ENCODE measurements at regions not wholly inside any gene's neighbourhood (a gene's known extent, or its start where the extent isn't known, plus 50 kb on each side); places are given as distances from the start of the nearest gene placed in this dataset.
"Not testable (repeated sequence)": the region's sequence is repeated elsewhere in the genome, so short reads cannot be mapped to it uniquely, and the experiment has no call there.

DNA sequence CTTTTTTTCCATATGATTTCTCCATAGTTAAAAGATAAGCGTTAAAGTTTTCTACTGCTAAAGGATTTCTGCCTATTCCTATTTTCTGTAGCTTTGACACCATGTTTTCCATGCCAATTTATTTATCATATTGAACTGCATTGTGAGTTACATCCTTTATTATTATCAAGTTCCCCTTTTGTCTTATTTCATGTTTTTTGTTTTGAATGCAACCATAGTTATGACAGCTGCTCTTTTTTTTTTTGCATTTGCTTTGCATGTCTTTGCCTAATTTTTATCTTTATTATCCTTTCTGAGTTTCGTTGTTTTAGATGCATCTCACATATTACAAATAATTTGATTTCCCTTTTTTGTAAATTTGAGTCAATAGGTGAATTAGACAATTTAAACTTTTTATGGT lies 161.5 kb downstream of the DEPDC1B start:
- no peak for TF ChIP-seq CTCF (IDR thresholded peaks at IDR 0.05; ENCODE audit: borderline replicate concordance, insufficient read depth, low read depth, low read length)
- no peak overlapping the region for H3K4me3 ChIP-seq (ENCODE audit: low read depth, low read length)

- H3K4me3 ChIP-seq (ENCODE audit: low read depth, low read length) = no peak overlapping the region
Observed at GRCh38 chr5:60535951-60536350, 164.0 kb downstream of the DEPDC1B start.

GRCh38 chr5:60535198-60535597 lies 164.8 kb downstream of the DEPDC1B start:
- no peak for TF ChIP-seq CTCF (IDR thresholded peaks at IDR 0.05; ENCODE audit: borderline replicate concordance, insufficient read depth, low read depth, low read length)
- no peak overlapping the region for H3K4me3 ChIP-seq (ENCODE audit: low read depth, low read length)

More at GRCh38 chr5:60535951-60536350, 164.0 kb downstream of the DEPDC1B start:
- no peak for TF ChIP-seq CTCF (IDR thresholded peaks at IDR 0.05; ENCODE audit: borderline replicate concordance, insufficient read depth, low read depth, low read length)

GRCh38 chr5:60533789-60534188 lies 166.2 kb downstream of the DEPDC1B start:
- no peak overlapping the region for H3K4me3 ChIP-seq (ENCODE audit: low read depth, low read length)
- no peak for TF ChIP-seq CTCF (IDR thresholded peaks at IDR 0.05; ENCODE audit: borderline replicate concordance, insufficient read depth, low read depth, low read length)

- not testable (repeated sequence) for H3K4me3 ChIP-seq (ENCODE audit: low read depth, low read length)
Observed at GRCh38 chr5:60532796-60533195, 167.2 kb downstream of the DEPDC1B start.

DNA sequence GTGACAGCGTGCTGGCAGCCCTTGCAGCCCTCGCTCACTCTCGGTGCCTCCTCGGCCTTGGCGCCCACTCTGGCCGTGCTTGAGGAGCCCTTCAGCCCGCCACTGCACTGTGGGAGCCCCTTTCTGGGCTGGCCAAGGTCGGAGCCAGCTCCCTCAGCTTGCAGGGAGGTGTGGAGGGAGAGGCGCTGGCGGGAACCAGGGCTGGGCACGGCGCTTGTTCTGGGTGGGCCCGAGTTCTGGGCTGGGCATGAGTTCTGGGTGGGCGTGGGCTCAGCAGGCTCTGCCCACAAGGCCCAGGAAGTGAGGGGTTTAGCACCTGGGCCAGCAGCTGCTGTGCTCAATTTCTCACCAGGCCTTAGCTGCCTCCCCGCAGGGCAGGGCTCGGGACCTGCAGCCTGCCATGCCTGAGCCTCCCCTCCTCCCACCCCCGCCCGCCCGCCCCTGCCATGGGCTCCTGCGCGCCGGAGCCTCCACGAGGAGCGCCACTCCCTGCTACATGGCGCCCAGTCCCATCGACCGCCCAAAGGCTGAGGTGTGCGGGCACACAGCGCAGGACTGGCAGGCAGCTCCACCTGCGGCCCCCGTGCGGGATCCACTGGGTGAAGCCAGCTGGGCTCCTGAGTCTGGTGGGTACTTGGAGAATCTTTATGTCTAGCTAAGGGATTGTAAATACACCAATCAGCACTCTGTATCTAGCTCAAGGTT lies 169.7 kb downstream of the DEPDC1B start:
- not testable (repeated sequence) for H3K4me3 ChIP-seq (ENCODE audit: low read depth, low read length)

- TF ChIP-seq CTCF (IDR thresholded peaks at IDR 0.05; ENCODE audit: borderline replicate concordance, insufficient read depth, low read depth, low read length) = no peak
Observed at GRCh38 chr5:60529001-60529400, 171.0 kb downstream of the DEPDC1B start.

GRCh38 chr5:60527072-60527471 lies 172.9 kb downstream of the DEPDC1B start:
- no peak overlapping the region for H3K4me3 ChIP-seq (ENCODE audit: low read depth, low read length)
- no peak for TF ChIP-seq CTCF (IDR thresholded peaks at IDR 0.05; ENCODE audit: borderline replicate concordance, insufficient read depth, low read depth, low read length)

More at GRCh38 chr5:60529001-60529400, 171.0 kb downstream of the DEPDC1B start:
- H3K4me3 ChIP-seq (ENCODE audit: low read depth, low read length) = no peak overlapping the region

Data from GM12875 (cell line).